PC-3 (cell line): ENCODE measurements at regions not wholly inside any gene's neighbourhood (a gene's known extent, or its start where the extent isn't known, plus 50 kb on each side); places are given as distances from the start of the nearest gene placed in this dataset.

Experiments used
- ATAC-seq: fragments of 200-7000 bp; cut with Tn5 transposase; 2 replicates; pipeline ENCODE4 v1.9.1; 2020; ENCODE audit warnings: mild to moderate bottlenecking, moderate library complexity
- BruUV-seq: library from RNA; stranded (reverse); fragments of 400-500 nt; replicated peaks from 2 replicates; lab custom pipeline; 2021; lab: Mats Ljungman, UMichigan
- CTCF ChIA-PET: fragments of 300-600 bp; sonication (Branson Sonifier 250); formaldehyde crosslinking; loops from one replicate; lab custom pipeline; 2022; ENCODE audit warnings: antibody characterized with exemption; lab: Charles Lee
- POLR2A ChIA-PET: fragments of 300-600 bp; sonication (Branson Sonifier 250); formaldehyde crosslinking; loops from one replicate; lab custom pipeline; 2022; ENCODE audit warnings: antibody characterized with exemption; ENCODE audit not compliant: unreplicated experiment; lab: Charles Lee
- DNase-seq: peaks from one replicate; pipeline ENCODE4 v3.0.0-alpha.2; 2015
- H2AFZ ChIP-seq: fragments of 300-600 bp; sonication (generic); 2 replicates; pipeline ENCODE4 v1.6.0; 2016; ENCODE audit warnings: antibody characterized with exemption, low read length
- H3F3A ChIP-seq: fragments of 300-600 bp; sonication (generic); one replicate; pipeline ENCODE4 v1.6.0; 2017; ENCODE audit warnings: antibody characterized with exemption, low read length, control low read depth, mild to moderate bottlenecking; ENCODE audit not compliant: unreplicated experiment
- H3K27ac ChIP-seq: fragments of 300-600 bp; sonication (generic); 2 replicates; pipeline ENCODE4 v1.5.1; 2016; ENCODE audit warnings: mild to moderate bottlenecking, low read length
- H3K27me3 ChIP-seq: fragments of 300-600 bp; sonication (generic); 2 replicates; pipeline ENCODE4 v1.6.1; 2016; ENCODE audit warnings: low read length, mixed read lengths
- H3K36me3 ChIP-seq: fragments of 300-600 bp; sonication (generic); 2 replicates; pipeline ENCODE4 v1.6.1; 2016; ENCODE audit warnings: low read depth, mixed run types, low read length, mixed read lengths
- H3K4me1 ChIP-seq: fragments of 300-600 bp; sonication (generic); 2 replicates; pipeline ENCODE4 v1.5.1; 2016; ENCODE audit warnings: low read length; ENCODE audit not compliant: insufficient read depth
- H3K4me2 ChIP-seq: fragments of 300-600 bp; sonication (generic); 2 replicates; pipeline ENCODE4 v1.6.0; 2016; ENCODE audit warnings: low read length
- H3K4me3 ChIP-seq: fragments of 300-600 bp; sonication (generic); 2 replicates; pipeline ENCODE4 v1.5.1; 2016; ENCODE audit warnings: mild to moderate bottlenecking, low read length, mixed read lengths
- H3K79me2 ChIP-seq: fragments of 300-600 bp; sonication (generic); 2 replicates; pipeline ENCODE4 v1.6.1; 2017; ENCODE audit warnings: low read length, mixed read lengths
- H3K9ac ChIP-seq: fragments of 300-600 bp; sonication (generic); 2 replicates; pipeline ENCODE4 v1.6.0; 2016; ENCODE audit warnings: mild to moderate bottlenecking, low read length
- H3K9me2 ChIP-seq: fragments of 300-600 bp; sonication (generic); replicated peaks from 2 replicates; pipeline ENCODE4 v1.6.1; 2016; ENCODE audit warnings: mixed run types, low read length, mixed read lengths
- H3K9me3 ChIP-seq: fragments of 300-600 bp; sonication (generic); 2 replicates; pipeline ENCODE4 v1.6.1; 2016; ENCODE audit warnings: low read length, mixed read lengths
- H4K20me1 ChIP-seq: fragments of 300-600 bp; sonication (generic); 2 replicates; pipeline ENCODE4 v1.6.1; 2016; ENCODE audit warnings: low read length, mixed read lengths
- EZH2 ChIP-seq: fragments of 300-600 bp; sonication (generic); IDR thresholded peaks from one replicate; pipeline ENCODE4 v1.6.1; 2017; ENCODE audit warnings: antibody characterized with exemption, mild to moderate bottlenecking, low read length; ENCODE audit not compliant: unreplicated experiment
- EZH2phosphoT487 ChIP-seq: fragments of 300-600 bp; sonication (generic); IDR thresholded peaks from 2 replicates; pipeline ENCODE4 v1.6.1; 2018; ENCODE audit warnings: mild to moderate bottlenecking, antibody characterized with exemption, low read length, borderline replicate concordance
- intact Hi-C: fragments of 100-400 bp; cut with micrococcal nuclease; formaldehyde crosslinking; loops from 2 replicates; pipeline ENCODE4 v1.9.0; 2023
- TF ChIP-seq, protein P1 (sequence below): fragments of 300-600 bp; sonication (generic); conservative IDR thresholded peaks from 2 replicates; pipeline ENCODE4 v1.5.1; 2017; ENCODE audit warnings: antibody characterized with exemption, low read depth, mild to moderate bottlenecking, low read length

GRCh38 chr19:28022506-28022905 is 1190.4 kb downstream of the UQCRFS1 start:
- no peaks in the 10 kb centered on the region for H3K9me2 ChIP-seq
- H3K9me3 ChIP-seq: no peaks in the 10 kb centered on the region
- H3K36me3 ChIP-seq: no peaks in the 10 kb centered on the region
- ATAC-seq: no peak
- DNase-seq: no peak
- no peaks in the 10 kb centered on the region for H3K27me3 ChIP-seq
- BruUV-seq: no TSS peak
- intact Hi-C loops: no loop called here
- TF ChIP-seq EZH2: no peak
- TF ChIP-seq EZH2phosphoT487: no peak
- TF ChIP-seq, protein P1, sequence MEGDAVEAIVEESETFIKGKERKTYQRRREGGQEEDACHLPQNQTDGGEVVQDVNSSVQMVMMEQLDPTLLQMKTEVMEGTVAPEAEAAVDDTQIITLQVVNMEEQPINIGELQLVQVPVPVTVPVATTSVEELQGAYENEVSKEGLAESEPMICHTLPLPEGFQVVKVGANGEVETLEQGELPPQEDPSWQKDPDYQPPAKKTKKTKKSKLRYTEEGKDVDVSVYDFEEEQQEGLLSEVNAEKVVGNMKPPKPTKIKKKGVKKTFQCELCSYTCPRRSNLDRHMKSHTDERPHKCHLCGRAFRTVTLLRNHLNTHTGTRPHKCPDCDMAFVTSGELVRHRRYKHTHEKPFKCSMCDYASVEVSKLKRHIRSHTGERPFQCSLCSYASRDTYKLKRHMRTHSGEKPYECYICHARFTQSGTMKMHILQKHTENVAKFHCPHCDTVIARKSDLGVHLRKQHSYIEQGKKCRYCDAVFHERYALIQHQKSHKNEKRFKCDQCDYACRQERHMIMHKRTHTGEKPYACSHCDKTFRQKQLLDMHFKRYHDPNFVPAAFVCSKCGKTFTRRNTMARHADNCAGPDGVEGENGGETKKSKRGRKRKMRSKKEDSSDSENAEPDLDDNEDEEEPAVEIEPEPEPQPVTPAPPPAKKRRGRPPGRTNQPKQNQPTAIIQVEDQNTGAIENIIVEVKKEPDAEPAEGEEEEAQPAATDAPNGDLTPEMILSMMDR: no peak
- no peak overlapping the region for H3K4me3 ChIP-seq
- ChIA-PET CTCF (no interaction called here), POLR2A (no interaction called here)
- no peak overlapping the region for H3K9ac ChIP-seq
- no peak overlapping the region for H2AFZ ChIP-seq
- H3K4me1 ChIP-seq: no peaks in the 10 kb centered on the region
- H4K20me1 ChIP-seq: no peaks in the 10 kb centered on the region
- no peak overlapping the region for H3K4me2 ChIP-seq
- no peaks in the 10 kb centered on the region for H3K79me2 ChIP-seq
- H3K27ac ChIP-seq: no peak overlapping the region
- H3F3A ChIP-seq: no peaks in the 10 kb centered on the region

GRCh38 chr19:28021259-28022185 is 1191.4 kb downstream of the UQCRFS1 start:
- TF ChIP-seq EZH2 (no peak), EZH2phosphoT487 (no peak)
- TF ChIP-seq, protein P1: no peak
- H4K20me1 ChIP-seq: no peaks in the 10 kb centered on the region
- H3K4me2 ChIP-seq: no peak overlapping the region
- H3F3A ChIP-seq: no peaks in the 10 kb centered on the region
- POLR2A ChIA-PET: no interaction called here
- no peak overlapping the region for H3K9ac ChIP-seq
- no peaks in the 10 kb centered on the region for H3K9me3 ChIP-seq
- no peaks in the 10 kb centered on the region for H3K4me1 ChIP-seq
- H3K36me3 ChIP-seq: no peaks in the 10 kb centered on the region
- DNase-seq: no peak
- intact Hi-C loops: no loop called here
- no peaks in the 10 kb centered on the region for H3K79me2 ChIP-seq
- no peaks in the 10 kb centered on the region for H3K9me2 ChIP-seq
- no peak overlapping the region for H2AFZ ChIP-seq
- no peak overlapping the region for H3K27ac ChIP-seq
- H3K4me3 ChIP-seq: no peak overlapping the region
- ATAC-seq: no peak
- H3K27me3 ChIP-seq: no peaks in the 10 kb centered on the region
- BruUV-seq: no TSS peak
- CTCF ChIA-PET: no interaction called here
